ENCODE measurements at regions not wholly inside any gene's neighbourhood (a gene's known extent, or its start where the extent isn't known, plus 50 kb on each side); places are given as distances from the start of the nearest gene placed in this dataset.

DNA sequence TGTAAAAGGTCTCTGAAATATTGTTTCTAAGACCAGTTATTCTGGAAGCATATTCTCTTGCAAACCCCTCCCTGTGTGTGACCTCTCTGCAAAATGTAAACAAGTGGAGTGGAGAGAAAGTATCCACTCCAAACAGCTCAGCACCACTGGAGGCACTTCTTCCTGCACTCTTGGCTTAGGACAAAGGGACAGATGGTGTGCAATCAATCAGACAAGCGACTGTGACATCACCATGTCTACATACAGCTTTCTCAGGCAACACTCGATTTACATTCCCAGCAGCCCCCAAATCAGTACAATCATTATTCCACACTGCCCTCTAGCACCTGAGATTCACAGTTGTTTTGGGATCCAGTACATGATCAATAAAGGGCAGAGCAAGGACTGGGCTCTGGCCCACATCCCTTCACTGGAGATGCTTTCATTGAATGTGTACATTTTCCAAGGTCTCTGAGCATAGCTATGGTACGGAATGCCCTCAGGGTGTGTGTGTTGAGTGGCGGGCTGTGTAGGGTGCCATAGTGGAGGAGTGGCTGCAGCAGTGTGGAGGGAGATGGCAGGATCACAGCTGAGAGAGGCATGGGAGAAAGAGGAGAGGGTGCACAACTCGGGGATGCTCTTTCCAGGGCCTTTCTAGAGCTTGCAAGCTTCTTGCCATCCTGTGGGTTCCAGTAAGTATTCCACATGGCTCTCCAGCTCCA lies 311.8 kb upstream of the ST6GAL2 start:
- Histone ChIP-seq H3K4ac (ENCODE audit: low read depth, low read length) (no peak overlapping the region), H3K18ac (ENCODE audit: insufficient read length, low read depth, low read length) (no peak overlapping the region), H3K4me2 (ENCODE audit: insufficient read depth, insufficient read length, low read length) (no peak overlapping the region), H3K27ac (ENCODE audit: insufficient read length, low read depth, low read length) (no peak overlapping the region), H2BK5ac (ENCODE audit: insufficient read length, low read length) (no peak overlapping the region), H4K91ac (ENCODE audit: insufficient read length, low read depth, low read length) (no peak overlapping the region), H3T11ph (ENCODE audit: low read length) (no peak overlapping the region), H2BK12ac (ENCODE audit: insufficient read length, low read depth, low read length) (no peak overlapping the region), H3K23ac (ENCODE audit: insufficient read length, low read depth, low read length) (no peak overlapping the region), H2BK15ac (ENCODE audit: low read depth, low read length) (no peak overlapping the region), H3K23me2 (ENCODE audit: insufficient read length, low read depth, low read length, poor library complexity, severe bottlenecking) (no peaks in the 10 kb centered on the region), H2BK20ac (ENCODE audit: low read depth, low read length, poor library complexity, severe bottlenecking) (no peak overlapping the region), H4K5ac (ENCODE audit: insufficient read length, low read depth, low read length) (no peak overlapping the region), H3K9me3 (ENCODE audit: control insufficient read depth, low read depth, low read length) (no peaks in the 10 kb centered on the region), H4K8ac (replicated peaks; ENCODE audit: insufficient read length, low read depth, low read length) (no peak overlapping the region), H3K14ac (ENCODE audit: insufficient read depth, low read length) (peak overlapping the region; percentile 51; the same call in 1 of the 2 replicates), H3K79me1 (ENCODE audit: insufficient read depth, low read depth, low read length, poor library complexity, severe bottlenecking) (no peaks in the 10 kb centered on the region), H3K56ac (ENCODE audit: insufficient read length, low read depth, low read length) (no peak overlapping the region), H3K4me1 (ENCODE audit: insufficient read depth, low read length) (no peaks in the 10 kb centered on the region), H3K9ac (ENCODE audit: extremely low read depth, insufficient read length, low read length) (no peak overlapping the region), H3K79me2 (ENCODE audit: insufficient read depth, low read length) (no peaks in the 10 kb centered on the region), H2AK5ac (ENCODE audit: insufficient read length, low read length) (no peak overlapping the region), H2AFZ (ENCODE audit: low read length) (no peak overlapping the region), H3K27me3 (ENCODE audit: insufficient read depth, low read length) (no peaks in the 10 kb centered on the region), H2BK120ac (ENCODE audit: low read depth, low read length, poor library complexity, severe bottlenecking) (no peak overlapping the region), H4K20me1 (ENCODE audit: control insufficient read depth, insufficient read depth, insufficient read length) (no peaks in the 10 kb centered on the region)
- H3K4me1 Mint-ChIP-seq = no peaks in the 10 kb centered on the region
- WGBS (ENCODE audit: extremely low coverage, insufficient read length, low lambda C conversion rate) = no CpG with 5 or more reads among the region's 5 CpGs
- no peaks in the 10 kb centered on the region; a peak in 1 of 7 replicates for H3K36me3 Mint-ChIP-seq (ENCODE audit: insufficient read depth in 1 of 3, low read depth in 3 of 3)
- TF ChIP-seq, protein P1, sequence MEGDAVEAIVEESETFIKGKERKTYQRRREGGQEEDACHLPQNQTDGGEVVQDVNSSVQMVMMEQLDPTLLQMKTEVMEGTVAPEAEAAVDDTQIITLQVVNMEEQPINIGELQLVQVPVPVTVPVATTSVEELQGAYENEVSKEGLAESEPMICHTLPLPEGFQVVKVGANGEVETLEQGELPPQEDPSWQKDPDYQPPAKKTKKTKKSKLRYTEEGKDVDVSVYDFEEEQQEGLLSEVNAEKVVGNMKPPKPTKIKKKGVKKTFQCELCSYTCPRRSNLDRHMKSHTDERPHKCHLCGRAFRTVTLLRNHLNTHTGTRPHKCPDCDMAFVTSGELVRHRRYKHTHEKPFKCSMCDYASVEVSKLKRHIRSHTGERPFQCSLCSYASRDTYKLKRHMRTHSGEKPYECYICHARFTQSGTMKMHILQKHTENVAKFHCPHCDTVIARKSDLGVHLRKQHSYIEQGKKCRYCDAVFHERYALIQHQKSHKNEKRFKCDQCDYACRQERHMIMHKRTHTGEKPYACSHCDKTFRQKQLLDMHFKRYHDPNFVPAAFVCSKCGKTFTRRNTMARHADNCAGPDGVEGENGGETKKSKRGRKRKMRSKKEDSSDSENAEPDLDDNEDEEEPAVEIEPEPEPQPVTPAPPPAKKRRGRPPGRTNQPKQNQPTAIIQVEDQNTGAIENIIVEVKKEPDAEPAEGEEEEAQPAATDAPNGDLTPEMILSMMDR (conservative IDR thresholded peaks at IDR 0.05) = no peak
- H3K4me3 Mint-ChIP-seq = no peak overlapping the region
- no peaks in the 10 kb centered on the region; the same call in 1 of the 2 replicates for H3K27me3 Mint-ChIP-seq (ENCODE audit: low read depth)
- DNase-seq = no peak
- no peaks in the 10 kb centered on the region; a peak in 1 of 5 replicates for H3K9me3 Mint-ChIP-seq
- H3K27ac Mint-ChIP-seq = no peak overlapping the region

Measured in H9 (cell line).